ENCODE measurements at regions not wholly inside any gene's neighbourhood (a gene's known extent, or its start where the extent isn't known, plus 50 kb on each side); places are given as distances from the start of the nearest gene placed in this dataset.

DNA sequence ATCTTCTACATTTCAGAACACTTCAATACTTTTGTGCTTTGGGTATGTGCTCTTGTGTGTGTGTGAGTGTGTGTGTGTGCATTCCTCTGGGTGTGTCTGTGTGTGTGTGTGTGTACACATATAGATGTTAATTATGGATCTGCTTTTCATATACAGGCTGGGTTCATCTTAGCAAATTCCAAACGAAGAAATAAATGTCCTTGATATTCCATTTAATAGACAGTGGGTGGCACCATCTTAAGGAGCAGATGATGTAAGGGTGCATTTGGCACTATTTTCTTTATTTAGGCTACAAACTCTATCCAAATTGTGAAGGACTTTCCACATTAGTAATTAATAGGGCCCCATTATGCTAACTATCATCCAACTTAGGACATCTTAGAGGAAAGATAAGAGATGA is 425.8 kb upstream of the POU3F3 start:
- TF ChIP-seq EP300 (IDR thresholded peaks at IDR 0.05; ENCODE audit: borderline replicate concordance) (no peak), CEBPB (IDR thresholded peaks at IDR 0.05) (no peak), RAD21 (IDR thresholded peaks at IDR 0.05; ENCODE audit: low read depth) (no peak), EGR1 (IDR thresholded peaks at IDR 0.05) (no peak), TEAD4 (IDR thresholded peaks at IDR 0.05) (no peak), YY1 (IDR thresholded peaks at IDR 0.05; ENCODE audit: low read depth) (no peak), TCF12 (IDR thresholded peaks at IDR 0.05; ENCODE audit: low read depth) (no peak), MAX (IDR thresholded peaks at IDR 0.05) (no peak), NFIC (IDR thresholded peaks at IDR 0.05) (no peak), TAF1 (IDR thresholded peaks at IDR 0.05; ENCODE audit: low read depth) (no peak)
